Transverse colon (tissue), 4 donors: ENCODE measurements at regions not wholly inside any gene's neighbourhood (a gene's known extent, or its start where the extent isn't known, plus 50 kb on each side); places are given as distances from the start of the nearest gene placed in this dataset.

ENCODE experiments used
- POLR2A ChIP-seq: fragments of 450-650 bp; IDR thresholded peaks from one replicate; pipeline ENCODE4 v1.6.1; 2016; ENCODE audit warnings: antibody characterized with exemption, mild to moderate bottlenecking, moderate library complexity
- POLR2AphosphoS5 ChIP-seq, 3 donors: sonication (generic); formaldehyde crosslinking; IDR thresholded peaks; one replicate each; pipeline ENCODE4 v1.6.1; 2016; ENCODE audit warnings: antibody characterized with exemption in 3 of 3
- TF ChIP-seq, protein P1 (sequence below), 5 experiments: fragments of 200-600 bp in 3 of 5; fragments of 450-650 bp in 2 of 5; sonication (generic) in 3 of 5; IDR thresholded peaks; 1 replicate in 2 of 5; 2 replicates in 3 of 5; pipeline ENCODE4 v1.5.1; 2016 to 2017; ENCODE audit warnings: antibody characterized with exemption in 5 of 5, inconsistent platforms in 3 of 5, mild to moderate bottlenecking in 2 of 5, moderate library complexity in 1 of 5

DNA sequence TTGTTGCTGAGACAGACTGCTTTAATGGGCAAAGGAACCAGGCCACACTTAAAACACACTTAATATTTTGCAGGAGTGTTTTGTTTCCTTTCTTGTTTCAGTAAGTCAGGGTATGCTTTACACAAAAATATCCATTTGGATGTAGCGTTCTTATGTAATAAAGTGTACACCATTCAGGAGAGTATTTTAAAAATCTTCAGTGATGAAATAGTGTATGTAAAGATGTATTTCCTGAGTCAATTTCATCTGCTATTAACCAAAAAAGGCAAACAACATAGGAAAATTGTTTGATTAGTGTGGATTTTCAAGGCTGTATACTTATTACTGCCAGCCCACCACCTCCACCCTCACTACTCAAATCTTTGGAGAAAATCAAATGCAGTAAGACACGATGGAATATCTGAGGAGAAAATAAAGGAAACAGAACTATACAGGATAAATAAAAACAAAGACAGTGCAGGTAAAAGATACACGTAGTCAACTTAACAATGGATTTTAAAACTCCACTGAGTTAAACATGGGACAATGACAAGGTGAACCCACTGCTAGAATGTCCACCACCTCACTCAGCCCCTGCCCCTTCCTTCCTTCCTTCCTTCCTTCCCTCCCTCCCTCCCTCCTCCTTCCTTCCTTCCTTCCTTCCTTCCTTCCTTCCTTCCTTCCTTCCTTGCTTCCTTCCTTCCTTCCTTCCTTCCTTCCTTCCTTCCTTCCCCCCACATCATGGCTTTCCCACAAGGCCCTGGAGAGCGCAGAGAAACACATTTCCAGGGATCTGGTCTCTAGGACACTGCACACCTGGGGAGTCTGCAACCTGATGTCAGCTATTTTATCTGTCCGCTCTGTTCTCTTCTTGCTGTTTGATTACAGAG lies 360.3 kb downstream of the IRS2 start:
- TF ChIP-seq, protein P1, sequence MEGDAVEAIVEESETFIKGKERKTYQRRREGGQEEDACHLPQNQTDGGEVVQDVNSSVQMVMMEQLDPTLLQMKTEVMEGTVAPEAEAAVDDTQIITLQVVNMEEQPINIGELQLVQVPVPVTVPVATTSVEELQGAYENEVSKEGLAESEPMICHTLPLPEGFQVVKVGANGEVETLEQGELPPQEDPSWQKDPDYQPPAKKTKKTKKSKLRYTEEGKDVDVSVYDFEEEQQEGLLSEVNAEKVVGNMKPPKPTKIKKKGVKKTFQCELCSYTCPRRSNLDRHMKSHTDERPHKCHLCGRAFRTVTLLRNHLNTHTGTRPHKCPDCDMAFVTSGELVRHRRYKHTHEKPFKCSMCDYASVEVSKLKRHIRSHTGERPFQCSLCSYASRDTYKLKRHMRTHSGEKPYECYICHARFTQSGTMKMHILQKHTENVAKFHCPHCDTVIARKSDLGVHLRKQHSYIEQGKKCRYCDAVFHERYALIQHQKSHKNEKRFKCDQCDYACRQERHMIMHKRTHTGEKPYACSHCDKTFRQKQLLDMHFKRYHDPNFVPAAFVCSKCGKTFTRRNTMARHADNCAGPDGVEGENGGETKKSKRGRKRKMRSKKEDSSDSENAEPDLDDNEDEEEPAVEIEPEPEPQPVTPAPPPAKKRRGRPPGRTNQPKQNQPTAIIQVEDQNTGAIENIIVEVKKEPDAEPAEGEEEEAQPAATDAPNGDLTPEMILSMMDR (IDR thresholded peaks at IDR 0.05): no peak
- TF ChIP-seq POLR2AphosphoS5 (IDR thresholded peaks at IDR 0.05): no peak
- no peak for TF ChIP-seq POLR2A
